ENCODE measurements at regions not wholly inside any gene's neighbourhood (a gene's known extent, or its start where the extent isn't known, plus 50 kb on each side); places are given as distances from the start of the nearest gene placed in this dataset.
"Not testable (repeated sequence)": the region's sequence is repeated elsewhere in the genome, so short reads cannot be mapped to it uniquely, and the experiment has no call there.

DNA sequence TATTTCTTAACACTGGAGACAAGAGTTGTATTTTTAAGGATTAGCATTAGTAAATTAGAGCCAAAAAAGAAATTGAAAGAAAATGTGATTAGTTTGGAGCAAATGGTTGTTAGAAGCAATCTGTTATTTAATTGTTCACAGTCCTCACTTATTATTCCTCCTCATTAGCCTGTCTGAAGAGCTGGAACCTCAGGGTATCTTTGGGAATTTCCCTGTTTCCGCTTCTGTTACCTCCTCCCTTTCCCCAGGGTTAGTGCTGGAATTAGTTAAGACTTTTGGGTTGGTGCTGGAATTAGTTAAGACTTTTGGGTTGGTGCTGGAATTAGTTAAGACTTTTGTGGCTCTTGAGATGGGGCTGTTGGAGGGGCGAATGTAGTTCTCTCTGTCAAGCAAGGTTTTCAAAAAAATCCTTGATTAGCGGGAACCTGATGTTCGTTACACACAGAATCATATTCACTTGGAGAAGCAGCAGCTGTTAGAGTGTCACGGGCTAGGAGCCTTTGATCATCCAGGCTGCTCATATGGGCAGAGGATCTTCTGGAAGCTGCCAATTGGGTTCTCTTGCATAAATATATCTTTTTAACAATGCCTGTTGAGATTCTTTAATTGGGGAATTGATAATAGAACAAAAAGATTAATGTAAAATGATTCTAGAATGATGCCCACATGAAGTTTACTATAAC lies 251.0 kb upstream of the NPSR1 start:
- no peak for DNase-seq

DNA sequence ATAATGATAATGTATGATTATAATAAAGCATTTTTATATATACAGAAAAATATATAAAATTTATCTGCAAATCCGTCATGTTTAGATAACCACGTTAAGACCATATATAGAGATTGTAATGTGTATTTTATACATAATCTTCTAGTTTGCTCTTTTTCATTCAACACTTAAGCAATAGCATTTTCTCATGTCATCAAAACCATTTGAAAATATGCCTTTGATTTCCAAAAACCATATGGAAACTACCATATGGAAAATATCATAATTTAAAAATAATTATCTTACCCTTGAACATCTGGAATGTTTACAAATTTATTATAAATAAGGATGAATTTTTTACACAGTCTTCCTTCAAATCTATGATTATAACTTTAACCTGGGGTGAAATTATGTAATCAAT lies 250.4 kb upstream of the NPSR1 start:
- no peak for DNase-seq

DNA sequence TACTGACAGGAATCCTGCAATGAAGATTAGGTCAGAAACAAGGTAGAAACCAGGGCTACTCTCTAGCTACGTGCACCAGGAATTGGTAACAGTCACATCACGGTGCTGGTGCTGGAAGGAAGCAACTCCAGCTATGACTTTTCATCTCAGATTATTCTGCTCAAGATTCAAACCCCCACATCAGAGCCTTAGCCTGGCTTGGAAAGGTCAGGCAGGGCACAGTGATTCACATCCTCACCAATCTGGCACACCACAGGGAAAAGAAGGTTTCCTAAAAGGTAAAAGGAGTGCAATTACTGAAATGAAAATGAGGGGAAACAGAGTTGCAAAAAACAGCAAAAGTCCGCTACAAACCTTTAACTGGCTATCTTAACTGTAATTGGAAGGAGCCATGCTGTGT lies 240.2 kb upstream of the NPSR1 start:
- no peak for DNase-seq

DNA sequence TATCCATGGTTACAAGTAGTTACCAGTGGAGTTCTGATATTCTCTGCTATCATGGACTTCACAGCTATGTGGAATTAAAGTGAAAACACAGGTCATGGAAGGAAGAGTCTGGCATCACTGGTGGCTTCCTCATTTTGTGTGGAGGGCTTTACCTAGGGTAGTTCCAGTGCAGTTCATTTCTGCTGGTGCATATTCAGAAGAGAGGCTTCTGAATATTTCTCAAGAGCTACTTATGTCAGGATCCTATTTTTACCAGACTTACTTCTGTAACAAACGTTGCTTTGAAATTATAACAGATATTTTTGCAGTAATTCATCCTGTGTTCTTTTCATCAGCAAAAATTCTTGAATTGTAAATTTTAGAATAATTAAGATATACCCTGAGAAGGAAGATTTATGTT lies 236.5 kb upstream of the NPSR1 start:
- no peak for DNase-seq

DNA sequence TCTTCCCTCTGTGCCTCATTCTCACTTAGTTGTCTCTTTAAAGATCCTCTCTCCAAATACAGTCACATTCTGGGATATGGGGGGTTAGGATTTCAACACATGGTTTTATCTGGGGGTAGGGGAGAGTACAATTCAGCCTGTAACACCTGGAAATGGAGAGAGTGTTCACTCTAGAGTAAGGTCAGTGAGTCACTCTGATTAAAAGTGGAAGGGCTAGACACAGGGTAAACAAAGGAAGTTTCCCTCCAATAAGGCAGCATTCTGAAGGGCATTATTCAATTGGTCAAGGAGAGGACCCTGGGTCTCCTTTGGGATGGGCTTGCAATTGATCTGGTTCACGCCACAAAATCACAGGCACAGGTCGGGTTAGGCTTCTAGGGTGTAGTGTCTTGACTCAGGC lies 232.8 kb upstream of the NPSR1 start:
- DNase-seq, result no peak

DNA sequence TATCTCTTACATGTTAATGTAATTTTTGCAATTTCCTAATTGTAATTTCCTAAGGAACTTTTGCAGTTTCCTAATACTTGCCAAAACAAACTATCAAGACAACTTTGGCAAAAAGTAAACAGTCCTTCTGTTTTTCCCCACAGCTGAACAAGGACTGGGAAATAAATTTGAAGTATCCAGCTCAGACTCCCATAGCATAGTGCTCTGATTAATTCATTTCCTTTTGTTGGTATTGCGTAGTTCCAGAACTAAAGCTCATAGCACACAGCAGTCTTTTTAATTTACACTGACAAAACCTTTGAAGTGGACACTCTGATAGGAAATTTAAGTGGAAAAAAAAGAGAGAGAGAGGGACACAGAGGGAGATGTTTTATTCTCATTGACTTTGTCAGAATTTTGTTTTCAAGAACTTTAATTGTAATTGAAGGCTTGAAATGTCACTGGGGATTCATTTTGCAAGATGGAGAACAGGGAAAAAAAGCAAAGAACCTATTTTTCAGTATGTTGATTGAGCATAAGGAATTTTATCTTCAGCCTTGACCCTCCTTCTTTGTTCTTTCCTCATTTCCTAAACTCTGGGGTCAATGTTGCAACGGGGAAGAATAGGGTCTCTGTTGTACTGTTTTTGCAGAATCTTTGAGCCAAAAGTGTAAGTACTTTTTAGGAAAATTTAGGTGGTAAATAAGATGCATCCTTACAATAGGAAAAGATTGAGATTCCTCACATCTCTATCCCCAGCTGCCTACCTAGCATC lies 232.2 kb upstream of the NPSR1 start:
- no peak for DNase-seq

DNA sequence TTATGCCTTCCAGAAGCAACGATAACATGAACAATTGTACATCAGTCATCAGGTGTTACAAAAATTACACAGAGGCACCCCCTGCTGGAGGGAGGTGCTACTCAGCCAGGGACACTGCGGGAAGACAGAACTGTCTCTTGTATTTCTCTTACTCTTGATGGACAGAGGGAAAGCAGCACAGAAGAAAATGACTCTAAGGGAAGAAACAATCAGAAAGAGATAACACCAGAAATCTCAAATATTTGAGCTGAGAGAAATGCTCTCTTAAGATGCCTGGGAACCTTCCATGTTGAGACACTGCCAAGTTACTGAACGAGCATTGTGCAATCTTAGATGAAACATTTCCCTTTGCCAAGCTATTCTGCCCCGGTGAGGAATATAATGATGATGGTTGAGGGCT lies 227.6 kb upstream of the NPSR1 start:
- no peak for DNase-seq

DNA sequence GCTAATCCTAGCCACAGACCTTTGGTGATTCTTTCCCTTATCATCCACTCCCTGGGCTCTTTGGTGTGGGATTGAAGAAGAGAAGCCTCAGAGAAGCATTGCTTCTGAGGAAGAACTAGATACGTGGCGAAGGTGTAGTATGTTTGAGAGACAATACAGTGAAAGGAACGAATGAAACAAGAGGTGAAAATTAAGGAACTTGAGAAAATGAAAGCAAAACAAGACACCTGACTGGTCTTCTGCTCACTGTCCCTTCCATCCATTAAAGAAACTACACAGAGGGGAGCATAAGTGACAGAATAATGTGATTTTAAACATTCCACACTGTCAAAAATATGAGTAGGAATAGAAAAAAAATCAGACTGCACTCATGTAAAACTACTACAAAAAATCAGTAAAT lies 219.6 kb upstream of the NPSR1 start:
- no peak for DNase-seq

DNA sequence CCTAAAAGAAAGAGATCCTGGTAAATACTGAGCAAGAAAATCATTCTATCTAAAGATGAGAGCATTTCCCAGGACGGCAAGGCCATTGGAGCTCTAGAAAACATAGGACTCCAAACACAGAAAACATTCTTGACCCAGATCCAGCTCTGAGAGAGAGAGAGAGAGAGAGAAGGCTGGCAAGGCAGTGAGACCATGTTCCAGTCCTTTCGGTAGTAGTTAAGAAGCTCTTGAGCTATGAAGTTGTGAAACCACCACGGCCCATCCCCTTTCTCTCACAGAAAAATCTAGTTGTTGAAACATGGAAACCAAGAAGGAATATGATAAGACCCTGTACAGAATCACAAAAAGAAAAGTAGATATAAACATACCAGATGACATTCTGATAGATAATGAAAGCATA lies 212.4 kb upstream of the NPSR1 start:
- DNase-seq, result no peak

DNA sequence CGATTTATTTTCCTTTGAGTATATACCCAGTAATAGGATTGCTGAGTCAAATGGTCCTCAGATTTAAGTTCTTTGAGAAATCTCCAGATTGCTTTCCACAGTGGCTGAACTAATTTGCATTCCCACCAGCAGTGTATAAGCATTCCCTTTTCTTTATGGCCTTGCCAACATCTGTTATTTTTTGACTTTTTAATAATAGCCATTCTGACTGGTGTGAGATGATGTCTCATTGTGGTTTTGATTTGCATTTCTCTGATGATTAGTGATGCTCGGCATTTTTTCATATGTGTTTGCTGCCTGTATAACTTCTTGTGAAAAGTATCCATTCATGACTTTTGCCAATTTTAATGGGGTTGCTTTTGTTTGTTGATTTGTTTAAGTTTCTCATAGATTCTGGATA lies 209.5 kb upstream of the NPSR1 start:
- DNase-seq, result not testable (repeated sequence)

DNA sequence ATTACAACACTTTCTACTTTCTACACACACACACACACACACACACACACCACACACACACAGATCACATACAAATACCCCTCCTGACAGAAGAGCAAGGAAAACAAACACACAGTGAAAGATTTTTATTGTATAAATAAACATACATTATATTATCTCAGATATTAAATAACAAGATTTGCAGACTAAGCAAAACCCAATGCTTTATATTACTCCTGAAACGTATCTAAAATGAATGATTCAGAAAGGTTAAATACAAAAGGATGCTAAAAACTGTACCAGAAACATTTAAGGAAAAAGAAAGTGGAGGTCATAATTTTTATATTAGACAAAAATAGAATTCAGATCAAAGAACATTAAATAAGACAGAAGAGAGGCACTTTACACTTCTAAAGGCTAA lies 208.3 kb upstream of the NPSR1 start:
- DNase-seq, result no peak

DNA sequence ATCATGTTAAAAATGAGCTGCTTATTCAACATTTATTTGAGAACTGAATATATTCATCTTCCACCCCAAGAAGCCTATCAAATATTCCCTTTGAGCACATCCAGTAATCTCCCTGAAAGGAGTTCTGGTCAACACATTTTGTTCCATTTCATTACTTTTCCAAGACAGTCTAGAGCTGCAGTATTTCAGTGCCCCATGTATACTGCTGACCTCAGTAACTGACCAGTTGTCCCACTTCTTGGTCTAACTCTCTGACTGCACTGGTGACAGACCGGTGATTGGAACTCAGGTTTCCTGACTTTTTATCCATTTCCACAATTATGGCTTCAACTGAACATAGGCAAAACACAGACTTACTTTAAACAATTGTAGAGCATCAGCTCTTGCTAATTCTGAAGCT lies 206.8 kb upstream of the NPSR1 start:
- no peak for DNase-seq

DNA sequence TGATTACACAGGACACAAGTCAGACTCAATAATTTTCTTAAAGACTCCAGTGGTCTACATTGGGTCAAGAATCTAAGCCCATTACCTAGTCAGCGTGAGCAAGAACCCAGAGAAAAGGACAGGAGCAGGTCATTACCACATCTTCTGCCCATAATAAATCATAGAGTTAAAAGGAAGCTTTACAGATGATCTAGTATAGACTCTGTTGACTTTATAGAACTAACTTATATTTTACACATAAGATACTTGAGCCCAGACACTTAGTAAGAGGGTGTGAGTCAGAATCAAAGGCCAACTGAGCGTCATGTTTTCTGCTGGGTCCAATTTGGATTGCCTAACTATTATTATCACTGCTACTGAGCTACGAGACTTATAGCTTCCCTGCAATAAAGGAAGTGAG lies 206.1 kb upstream of the NPSR1 start:
- DNase-seq, result no peak

DNA sequence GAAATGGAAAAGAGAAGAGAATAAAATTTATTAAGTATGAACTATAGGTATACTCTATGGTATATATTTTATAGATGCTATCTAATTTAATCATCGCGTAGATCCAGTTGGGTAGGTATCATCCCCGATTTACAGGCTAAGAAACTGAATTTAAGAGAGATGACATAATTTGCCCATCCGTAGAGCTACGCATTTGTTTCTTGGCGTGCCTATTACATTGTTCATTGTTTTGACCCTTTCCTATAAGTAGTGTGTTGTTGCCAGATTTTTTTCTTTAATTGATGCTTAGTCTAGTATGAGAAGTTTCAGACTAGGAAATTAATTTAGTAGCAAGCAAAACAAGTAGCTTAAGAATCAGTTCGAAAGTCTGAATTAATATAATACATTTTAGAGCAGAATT lies 205.7 kb upstream of the NPSR1 start:
- no peak for DNase-seq

DNA sequence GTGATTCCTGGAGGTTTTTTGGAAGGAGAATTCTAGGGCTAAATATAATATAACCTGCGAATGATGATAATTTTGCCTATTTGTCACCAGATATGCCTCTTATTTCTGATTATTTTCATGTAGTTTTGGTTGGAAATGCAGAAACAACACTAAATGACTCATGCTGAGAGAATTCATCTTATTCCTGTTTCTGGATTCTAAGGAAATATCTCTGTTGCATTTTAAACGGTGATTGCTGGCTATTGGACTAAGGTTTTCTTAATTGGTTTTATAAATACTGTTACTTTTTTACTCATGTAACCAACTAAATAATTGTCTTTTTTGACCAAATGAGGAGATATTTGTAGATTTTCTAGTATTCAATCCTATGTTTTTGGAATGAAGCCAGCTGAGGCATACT lies 204.9 kb upstream of the NPSR1 start:
- DNase-seq, result no peak

DNA sequence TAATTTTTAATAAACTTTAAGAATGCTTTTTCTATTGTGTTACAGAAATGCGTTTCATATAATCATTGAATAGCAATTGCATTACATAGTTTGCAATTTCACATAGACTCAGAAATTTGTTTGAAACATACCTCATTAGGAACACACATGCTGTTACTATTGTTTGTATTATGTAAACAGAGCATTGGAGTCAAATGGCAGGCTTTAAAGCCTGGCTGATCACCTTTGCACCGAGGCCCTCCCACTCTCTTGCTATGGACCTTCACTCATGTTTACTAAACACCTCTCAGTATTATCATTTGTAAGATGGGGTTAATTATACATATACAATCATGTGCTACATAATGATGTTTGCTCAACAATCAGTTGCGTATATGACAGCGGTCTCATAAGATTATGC lies 203.6 kb upstream of the NPSR1 start:
- DNase-seq, result no peak

DNA sequence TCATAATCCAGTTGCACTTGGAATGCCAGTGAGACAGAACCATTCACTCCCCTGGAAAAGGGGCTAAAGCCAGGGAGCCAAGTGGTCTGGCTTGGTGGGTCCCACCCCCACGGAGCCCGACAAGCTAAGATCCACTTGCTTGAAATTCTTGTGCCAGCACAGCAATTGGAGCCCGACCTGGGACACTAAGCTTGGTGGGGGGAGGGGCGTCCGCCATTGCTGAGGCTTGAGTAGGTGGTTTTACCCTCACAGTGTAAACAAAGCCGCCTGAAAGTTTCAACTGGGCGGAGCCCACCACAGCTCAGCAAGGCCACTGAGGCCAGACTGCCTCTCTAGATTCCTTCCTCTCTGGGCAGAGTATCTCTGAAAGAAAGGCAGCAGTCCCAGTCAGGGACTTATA lies 200.7 kb upstream of the NPSR1 start:
- no peak for DNase-seq

DNA sequence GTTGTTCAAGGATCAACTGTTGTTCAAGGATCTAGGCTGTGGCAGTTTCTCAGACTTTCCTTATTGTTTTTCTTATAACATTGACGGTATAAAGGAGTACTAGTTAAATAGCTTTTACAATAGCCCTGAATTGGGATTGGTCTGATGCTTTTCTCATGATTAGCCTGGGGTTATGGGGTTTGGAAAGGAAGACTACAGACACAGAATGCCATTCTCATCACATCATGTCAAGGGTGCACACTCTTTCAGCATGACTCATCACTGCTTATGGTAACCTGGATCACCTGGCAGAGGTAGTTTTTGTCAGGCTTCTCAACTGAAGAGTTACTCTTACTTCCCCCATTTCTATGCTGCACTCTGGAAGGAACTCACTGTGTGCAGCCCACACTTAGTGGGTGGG lies 194.2 kb upstream of the NPSR1 start:
- DNase-seq, result no peak

DNA sequence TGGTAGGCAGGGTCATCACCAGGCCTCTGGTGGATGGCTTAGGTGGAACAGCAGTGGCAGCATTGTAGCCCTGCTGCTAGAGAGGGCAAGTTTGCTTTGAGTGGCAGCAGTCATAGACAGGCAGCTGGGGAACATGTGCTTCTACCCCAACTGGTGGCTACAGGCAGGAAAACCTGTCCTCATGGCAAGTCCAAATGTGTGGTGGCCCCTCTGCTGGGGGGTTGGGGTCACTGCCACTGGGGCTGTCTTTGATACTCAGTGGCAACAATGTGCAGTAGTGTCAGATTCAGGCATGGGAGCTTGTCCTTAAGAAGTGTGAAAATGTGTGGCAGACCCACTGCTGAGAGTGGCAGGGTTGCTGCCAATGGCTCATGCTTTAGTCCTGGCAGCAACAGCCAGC lies 186.2 kb upstream of the NPSR1 start:
- no peak for DNase-seq

DNA sequence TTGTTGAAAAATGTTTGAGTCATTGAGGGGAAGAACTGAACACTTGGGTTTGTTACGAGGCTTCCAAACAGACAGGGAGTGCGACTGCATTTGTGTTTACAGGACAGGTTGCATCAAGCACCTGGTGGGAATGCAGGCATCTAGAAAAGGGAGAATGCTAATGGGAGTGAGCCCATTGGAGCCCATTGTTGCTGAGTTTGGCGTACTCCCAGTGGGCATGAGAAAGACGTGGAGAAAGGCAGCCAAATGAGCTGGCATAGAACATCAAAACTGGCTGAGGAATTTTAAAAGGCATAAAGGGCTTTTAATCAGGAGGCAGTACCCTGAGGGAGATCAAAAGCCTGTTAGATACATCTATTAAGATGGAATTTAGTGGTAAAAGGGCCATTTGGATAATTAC lies 171.6 kb upstream of the NPSR1 start:
- no peak for DNase-seq

DNA sequence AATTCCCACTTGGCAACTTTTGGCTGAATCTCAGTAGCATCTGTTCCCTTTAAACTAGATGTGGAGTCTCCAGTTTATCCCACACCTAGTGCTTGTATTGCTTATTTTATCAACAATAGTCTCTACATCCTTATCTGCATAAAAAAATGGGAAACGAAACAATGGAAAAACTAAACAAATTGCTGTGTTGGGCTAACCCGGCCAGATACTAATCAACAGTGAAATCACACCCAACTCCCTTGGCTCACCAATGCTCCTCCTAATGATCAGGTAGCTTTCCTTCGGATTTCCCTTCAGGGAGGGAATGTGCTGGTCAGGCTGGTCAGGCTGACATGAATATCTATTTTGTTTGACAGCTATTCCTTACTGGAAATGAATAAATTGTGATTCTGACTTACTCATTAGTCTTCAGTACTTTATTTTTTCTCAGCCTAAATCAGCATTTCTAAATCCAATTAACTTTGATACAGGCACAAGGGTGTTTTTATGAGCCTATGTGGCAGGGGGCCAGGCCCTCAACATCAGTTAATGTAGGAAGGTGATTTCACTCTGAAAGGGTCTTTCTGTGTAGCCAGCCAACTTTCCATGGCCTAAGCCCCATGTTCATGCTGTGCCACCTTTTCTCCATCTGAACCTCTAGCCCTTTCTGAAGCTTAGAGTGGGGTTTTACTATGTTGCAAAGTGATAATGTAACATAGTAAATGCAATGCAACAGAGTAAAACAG lies 170.5 kb upstream of the NPSR1 start:
- DNase-seq, result no peak

DNA sequence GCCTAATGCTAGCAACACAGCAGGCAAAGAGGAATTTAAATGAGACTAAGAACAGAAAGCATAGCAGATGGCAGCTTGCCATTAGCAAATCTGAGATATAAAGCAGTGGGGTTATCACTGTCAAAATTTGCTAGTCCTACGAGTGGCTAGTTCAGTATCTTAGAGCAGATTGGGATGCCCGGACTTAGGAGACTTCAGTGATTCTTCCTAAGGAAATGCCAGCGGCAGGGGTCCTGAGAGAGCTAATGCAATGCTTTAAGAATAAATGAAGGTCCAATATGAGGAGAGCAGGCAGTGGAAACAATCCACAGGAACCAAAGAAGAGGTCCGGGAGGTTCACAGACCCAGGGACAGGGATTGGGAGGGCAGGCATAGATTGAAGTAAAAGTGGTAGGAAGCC lies 169.3 kb upstream of the NPSR1 start:
- DNase-seq, result no peak

DNA sequence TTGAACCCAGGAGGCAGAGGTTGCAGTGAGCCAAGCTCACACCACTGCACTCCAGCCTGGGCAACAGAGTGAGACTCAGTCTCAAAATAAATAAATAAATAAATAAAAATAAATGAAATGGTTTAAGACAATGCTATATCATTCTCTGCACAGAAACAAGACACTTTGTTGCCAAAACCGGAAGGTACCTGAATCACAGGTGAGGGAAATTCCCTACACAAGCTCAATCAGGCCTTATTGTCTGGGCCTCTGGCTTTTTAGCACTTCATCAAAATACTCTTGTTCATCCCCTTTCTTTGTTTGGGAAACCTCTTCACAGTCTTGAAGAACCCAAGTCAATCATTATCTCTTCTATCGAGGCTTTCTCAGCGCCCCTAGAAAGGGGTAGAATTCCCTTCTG lies 166.1 kb upstream of the NPSR1 start:
- no peak for DNase-seq

DNA sequence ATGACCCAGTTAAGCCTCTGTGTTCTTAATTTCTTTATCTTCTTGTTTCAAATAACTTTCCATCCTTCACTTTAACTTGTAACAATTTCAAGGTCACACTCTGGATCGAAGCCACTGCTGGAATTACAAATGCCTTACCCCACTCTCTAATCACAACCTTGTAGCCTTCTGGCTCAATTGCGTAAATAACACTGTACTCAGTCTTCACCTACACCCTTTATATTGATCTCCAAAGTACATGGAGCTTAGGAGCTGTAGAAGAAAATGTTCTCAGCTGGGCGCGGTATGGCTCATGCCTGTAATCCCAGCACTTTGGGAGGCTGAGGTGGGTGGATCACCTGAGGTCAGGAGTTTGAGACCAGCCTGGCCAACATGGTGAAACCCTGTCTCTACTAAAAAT lies 164.3 kb upstream of the NPSR1 start:
- DNase-seq, result no peak

All from activated naive CD4-positive, alpha-beta T cell treated with Interleukin-2 at 50 U/mL for 16 hours (primary cell).